ENCODE measurements at regions not wholly inside any gene's neighbourhood (a gene's known extent, or its start where the extent isn't known, plus 50 kb on each side); places are given as distances from the start of the nearest gene placed in this dataset.

GRCh38 chr6:100266494-100267401 lies 198.0 kb downstream of the SIM1 start:
- DNase-seq, result no peak

- no peak for DNase-seq
Measured at GRCh38 chr6:100262086-100262485, 202.6 kb downstream of the SIM1 start.

GRCh38 chr6:100261486-100261885 lies 203.2 kb downstream of the SIM1 start:
- DNase-seq, result no peak

GRCh38 chr6:100260584-100260983 lies 204.1 kb downstream of the SIM1 start:
- no peak for DNase-seq

GRCh38 chr6:100259865-100260264 lies 204.9 kb downstream of the SIM1 start:
- DNase-seq, result no peak

GRCh38 chr6:100258752-100259151 lies 206.0 kb downstream of the SIM1 start:
- no peak for DNase-seq

- DNase-seq, result no peak
Measured at GRCh38 chr6:100257793-100258395, 206.8 kb downstream of the SIM1 start.

- DNase-seq, result no peak
Measured at GRCh38 chr6:100255701-100256100, 209.0 kb downstream of the SIM1 start.

GRCh38 chr6:100247123-100247522 lies 217.6 kb downstream of the SIM1 start:
- DNase-seq, result no peak

GRCh38 chr6:100246206-100246605 lies 218.5 kb downstream of the SIM1 start:
- DNase-seq, result no peak

GRCh38 chr6:100240798-100241197 lies 223.9 kb downstream of the SIM1 start:
- DNase-seq, result no peak

- DNase-seq, result no peak
Measured at GRCh38 chr6:100237821-100238220, 226.9 kb downstream of the SIM1 start.

GRCh38 chr6:100236389-100236788 lies 228.3 kb downstream of the SIM1 start:
- no peak for DNase-seq

- DNase-seq, result no peak
Measured at GRCh38 chr6:100235631-100236030, 229.1 kb downstream of the SIM1 start.

- DNase-seq, result no peak
Measured at GRCh38 chr6:100234625-100235024, 230.1 kb downstream of the SIM1 start.

GRCh38 chr6:100232781-100233573 lies 231.7 kb downstream of the SIM1 start:
- DNase-seq, result no peak

GRCh38 chr6:100230953-100231316 lies 233.8 kb downstream of the SIM1 start:
- no peak for DNase-seq

GRCh38 chr6:100230115-100230952 lies 234.4 kb downstream of the SIM1 start:
- DNase-seq, result no peak

GRCh38 chr6:100229512-100229911 lies 235.2 kb downstream of the SIM1 start:
- no peak for DNase-seq

- no peak for DNase-seq
Measured at GRCh38 chr6:100228834-100229441, 234.9 kb upstream of the MCHR2 start.

GRCh38 chr6:100228437-100228833 lies 234.4 kb upstream of the MCHR2 start:
- no peak for DNase-seq

GRCh38 chr6:100226811-100227210 lies 232.8 kb upstream of the MCHR2 start:
- no peak for DNase-seq
